CD14-positive monocyte (primary cell): ENCODE measurements at regions not wholly inside any gene's neighbourhood (a gene's known extent, or its start where the extent isn't known, plus 50 kb on each side); places are given as distances from the start of the nearest gene placed in this dataset.

Source experiments
- DNase-seq, 3 donors: peaks; one replicate each; pipeline ENCODE4 v3.0.0-alpha.2; 2011 to 2022
- H2AFZ ChIP-seq: 2 replicates; pipeline ENCODE4 v1.6.0; 2012; ENCODE audit warnings: mild to moderate bottlenecking, low read depth, low read length, inconsistent platforms; ENCODE audit not compliant: insufficient read depth, poor library complexity, severe bottlenecking
- H3K27ac ChIP-seq, 2 donors: 1 replicate in 1 of 2; 2 replicates in 1 of 2; pipeline ENCODE4 v1.5.1; 2012 to 2013; ENCODE audit warnings: low read length in 2 of 2, control low read depth in 1 of 2, inconsistent platforms in 1 of 2, low read depth in 1 of 2, mild to moderate bottlenecking in 1 of 2
- H3K27me3 ChIP-seq, 2 donors: one replicate each; pipeline versions ENCODE4 v1.6.0 to v1.6.1; 2011 to 2013; ENCODE audit warnings: low read length in 2 of 2; ENCODE audit not compliant: control insufficient read depth in 2 of 2, insufficient read depth in 2 of 2
- H3K36me3 ChIP-seq, 2 donors: replicated peaks in 1 of 2; 1 replicate in 1 of 2; 2 replicates in 1 of 2; pipeline versions ENCODE4 v1.5.1 to v1.6.1; 2012 to 2013; ENCODE audit warnings: low read length in 2 of 2, control low read depth in 1 of 2, inconsistent platforms in 1 of 2, mild to moderate bottlenecking in 1 of 2; ENCODE audit not compliant: insufficient read depth in 2 of 2, control insufficient read depth in 1 of 2
- H3K4me1 ChIP-seq, 2 donors: 1 replicate in 1 of 2; 2 replicates in 1 of 2; pipeline versions ENCODE4 v1.5.1 to v1.6.1; 2012 to 2013; ENCODE audit warnings: low read length in 2 of 2, control low read depth in 1 of 2, inconsistent platforms in 1 of 2, mild to moderate bottlenecking in 1 of 2, moderate library complexity in 1 of 2; ENCODE audit not compliant: insufficient read depth in 2 of 2, control insufficient read depth in 1 of 2
- H3K4me2 ChIP-seq: replicated peaks from 2 replicates; pipeline ENCODE3; 2012; ENCODE audit warnings: low read length, moderate library complexity, mild to moderate bottlenecking; ENCODE audit not compliant: poor library complexity, severe bottlenecking; ENCODE audit errors: extremely low read depth
- H3K4me3 ChIP-seq, 3 experiments: fragments of 200-600 bp in 1 of 3; sonication (generic) in 1 of 3; replicated peaks in 1 of 3; 1 replicate in 2 of 3; 2 replicates in 1 of 3; pipeline ENCODE4 v1.5.1; 2011 to 2013; ENCODE audit warnings: low read length in 3 of 3, mild to moderate bottlenecking in 3 of 3, control low read depth in 2 of 3, low read depth in 2 of 3, inconsistent platforms in 1 of 3, moderate library complexity in 1 of 3
- H3K79me2 ChIP-seq: 2 replicates; pipeline ENCODE4 v1.6.0; 2012; ENCODE audit warnings: mild to moderate bottlenecking, control low read depth, inconsistent platforms, low read length, moderate library complexity; ENCODE audit not compliant: insufficient read depth
- H3K9ac ChIP-seq: 2 replicates; pipeline ENCODE4 v1.6.0; 2017; ENCODE audit warnings: low read length, mild to moderate bottlenecking; ENCODE audit not compliant: insufficient read depth, poor library complexity, severe bottlenecking
- H3K9me3 ChIP-seq, 2 donors: replicated peaks in 1 of 2; 1 replicate in 1 of 2; 2 replicates in 1 of 2; pipeline versions ENCODE4 v1.5.1 to v1.6.1; 2012 to 2013; ENCODE audit warnings: low read length in 2 of 2, control low read depth in 1 of 2; ENCODE audit not compliant: control insufficient read depth in 1 of 2, insufficient read depth in 1 of 2
- H4K20me1 ChIP-seq: 2 replicates; pipeline ENCODE4 v1.6.0; 2012; ENCODE audit warnings: mild to moderate bottlenecking, low read length, control low read depth, moderate library complexity; ENCODE audit not compliant: insufficient read depth
- H3K27ac Mint-ChIP-seq, 7 donors: one replicate each; pipeline ENCODE4 v1.8.0; 2020; ENCODE audit warnings: mild to moderate bottlenecking in 7 of 7, mixed read lengths in 7 of 7, moderate library complexity in 6 of 7, inconsistent platforms in 2 of 7
- H3K27me3 Mint-ChIP-seq, 3 donors: one replicate each; pipeline ENCODE4 v1.8.0; 2021 to 2022; ENCODE audit warnings: low read depth in 3 of 3, mild to moderate bottlenecking in 3 of 3, mixed read lengths in 3 of 3, moderate library complexity in 3 of 3, inconsistent platforms in 1 of 3
- H3K36me3 Mint-ChIP-seq, 2 donors: one replicate each; pipeline ENCODE4 v1.8.0; 2020; ENCODE audit warnings: mixed read lengths in 2 of 2, inconsistent platforms in 1 of 2, mild to moderate bottlenecking in 1 of 2
- H3K4me1 Mint-ChIP-seq: one replicate; pipeline ENCODE4 v1.8.0; 2020; ENCODE audit warnings: mild to moderate bottlenecking, mixed read lengths
- H3K4me3 Mint-ChIP-seq, 2 donors: one replicate each; pipeline ENCODE4 v1.8.0; 2020; ENCODE audit warnings: mild to moderate bottlenecking in 2 of 2, mixed read lengths in 2 of 2, moderate library complexity in 1 of 2
- H3K9me3 Mint-ChIP-seq, 7 donors: one replicate each; pipeline ENCODE4 v1.8.0; 2020 to 2022; ENCODE audit warnings: mixed read lengths in 7 of 7, mild to moderate bottlenecking in 6 of 7, moderate library complexity in 6 of 7, inconsistent platforms in 2 of 7
- CTCF ChIP-seq: fragments of 200-600 bp; IDR thresholded peaks from one replicate; pipeline ENCODE4 v1.8.0; 2022; ENCODE audit warnings: antibody characterized with exemption, mild to moderate bottlenecking
- WGBS: methylation state at CpG from one replicate; pipeline ENCODE4 v1.1.5; 2013; ENCODE audit warnings: missing lambda C conversion rate; ENCODE audit not compliant: insufficient coverage; 5-methylcytosine and 5-hydroxymethylcytosine counted together
- intact Hi-C, 2 donors: fragments of 100-400 bp; cut with micrococcal nuclease; formaldehyde crosslinking; loops; one replicate each; pipeline versions ENCODE4 v1.15.0 to v1.15.1; 2023

DNA sequence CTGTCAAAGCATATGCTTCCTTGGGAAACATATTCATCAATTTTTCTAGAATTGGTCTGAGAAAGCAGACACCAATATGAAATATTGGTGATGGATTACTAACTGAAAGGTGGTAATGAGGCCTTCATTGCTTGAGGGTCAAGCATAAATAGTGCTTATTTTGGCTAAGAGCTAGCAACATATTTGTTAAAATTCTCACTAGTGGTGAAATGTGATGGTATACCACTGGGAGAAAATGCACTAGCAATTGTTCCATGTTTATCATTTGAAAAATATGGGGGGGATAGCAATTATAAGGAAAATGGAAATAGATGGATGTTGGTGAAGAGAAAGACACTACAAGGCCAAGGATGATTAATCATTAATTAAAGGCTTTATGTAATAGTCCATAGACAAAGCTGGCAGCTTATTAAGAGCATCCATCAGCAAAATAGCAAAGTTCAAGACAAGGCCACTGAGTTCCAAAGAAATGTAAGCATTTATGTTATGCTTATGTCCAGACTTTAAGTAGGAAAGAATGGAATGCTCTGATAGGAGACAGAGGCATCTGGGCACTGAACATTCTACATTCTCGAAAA lies 253.7 kb upstream of the PRDM9 start:
- Mint-ChIP-seq H3K4me1 (no peaks in the 10 kb centered on the region), H3K9me3 (peaks cover 0 to 3% (median 0%) of the 10 kb centered on the region in 7 donors), H3K27me3 (no peaks in the 10 kb centered on the region), H3K36me3 (no peaks in the 10 kb centered on the region), H3K4me3 (no peak overlapping the region), H3K27ac (no peak overlapping the region)
- no peak overlapping the region for H3K4me3 ChIP-seq
- no peak for TF ChIP-seq CTCF
- H3K36me3 ChIP-seq: no peaks in the 10 kb centered on the region
- H3K79me2 ChIP-seq: no peaks in the 10 kb centered on the region
- no peaks in the 10 kb centered on the region for H3K4me1 ChIP-seq
- H3K9me3 ChIP-seq: no peaks in the 10 kb centered on the region
- DNase-seq: no peak
- H3K4me2 ChIP-seq: no peak overlapping the region
- H3K27ac ChIP-seq: no peak overlapping the region
- no peaks in the 10 kb centered on the region for H3K27me3 ChIP-seq
- no peak overlapping the region for H3K9ac ChIP-seq
- 80% methylated on average over 1 of the region's 1 CpG for WGBS
- H2AFZ ChIP-seq: no peak overlapping the region
- intact Hi-C loops: no loop called here
- H4K20me1 ChIP-seq: no peaks in the 10 kb centered on the region

GRCh38 chr5:23242891-23243290 lies 264.5 kb upstream of the PRDM9 start:
- no peak overlapping the region for H2AFZ ChIP-seq
- no peaks in the 10 kb centered on the region for H3K79me2 ChIP-seq
- Mint-ChIP-seq H3K27me3 (no peaks in the 10 kb centered on the region), H3K27ac (no peak overlapping the region), H3K36me3 (no peaks in the 10 kb centered on the region), H3K9me3 (peaks cover 0 to 9% (median 3%) of the 10 kb centered on the region in 7 donors), H3K4me3 (no peak overlapping the region), H3K4me1 (no peaks in the 10 kb centered on the region)
- TF ChIP-seq CTCF: no peak
- no peak overlapping the region for H3K9ac ChIP-seq
- H3K4me2 ChIP-seq: no peak overlapping the region
- H3K27ac ChIP-seq: no peak overlapping the region
- peaks cover 7 to 8% of the 10 kb centered on the region in 2 donors for H3K9me3 ChIP-seq
- no CpG with 5 or more reads among the region's 2 CpGs for WGBS
- H4K20me1 ChIP-seq: no peaks in the 10 kb centered on the region
- intact Hi-C loops: no loop called here
- H3K4me3 ChIP-seq: no peak overlapping the region
- H3K27me3 ChIP-seq: no peaks in the 10 kb centered on the region
- no peak for DNase-seq
- no peaks in the 10 kb centered on the region for H3K36me3 ChIP-seq
- no peaks in the 10 kb centered on the region for H3K4me1 ChIP-seq
